SU-DHL-6 (cell line): ENCODE measurements at regions not wholly inside any gene's neighbourhood (a gene's known extent, or its start where the extent isn't known, plus 50 kb on each side); places are given as distances from the start of the nearest gene placed in this dataset.

Experiments used
- CTCF ChIP-seq: fragments of 200-600 bp; sonication (generic); IDR thresholded peaks from one replicate; pipeline ENCODE4 v1.5.1; 2017; ENCODE audit warnings: antibody characterized with exemption, mild to moderate bottlenecking, low read length, moderate library complexity; ENCODE audit not compliant: insufficient read depth, poor library complexity, severe bottlenecking
- EZH2phosphoT487 ChIP-seq: fragments of 200-600 bp; sonication (generic), shearing (Covaris generic); conservative IDR thresholded peaks from 2 replicates; pipeline ENCODE4 v1.6.1; 2018; ENCODE audit warnings: mild to moderate bottlenecking, antibody characterized with exemption, low read length, moderate library complexity, mixed read lengths

DNA sequence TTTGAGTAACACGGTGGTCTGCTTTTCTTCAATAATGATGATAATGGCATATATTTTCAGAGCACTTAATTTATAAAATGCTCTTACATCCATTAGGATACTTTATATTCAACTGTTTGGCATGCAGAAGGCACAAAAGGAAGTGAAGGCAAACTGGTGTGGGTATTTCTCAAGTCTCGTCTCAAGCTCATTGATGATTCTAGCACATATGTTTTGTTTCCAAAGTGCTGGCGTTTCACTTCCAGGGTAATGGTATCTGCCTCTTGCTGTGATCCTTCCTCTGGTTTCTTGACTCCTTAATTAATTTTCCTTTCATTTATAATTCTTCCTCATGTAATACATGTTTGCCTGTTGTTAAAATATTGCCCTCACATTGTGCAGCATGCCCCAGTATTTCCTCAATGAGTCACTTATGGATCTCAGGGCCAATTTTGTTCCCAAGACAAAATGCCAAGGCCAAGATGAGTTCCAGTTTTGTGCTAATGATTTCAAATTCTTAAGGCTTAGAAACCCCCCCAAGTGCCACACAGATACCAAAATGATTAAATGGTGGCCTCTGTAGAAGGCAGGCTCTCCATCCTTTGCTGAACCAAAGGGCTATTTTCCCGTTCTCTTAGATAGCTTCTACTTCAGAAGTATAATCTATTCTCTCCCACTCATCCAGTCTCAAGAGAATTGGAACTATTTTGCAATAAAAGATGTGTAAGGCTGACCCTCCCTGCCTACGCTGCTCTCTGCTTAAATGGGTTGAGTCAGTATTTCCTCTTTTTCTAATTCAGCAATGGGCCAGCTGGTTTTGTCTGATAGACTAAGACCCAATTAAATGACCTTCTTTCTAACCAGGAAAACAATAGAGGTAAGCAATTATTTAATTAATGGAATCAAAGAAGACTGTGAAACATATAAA, 171.2 kb downstream of the ZNF365 start:
- no peak for TF ChIP-seq CTCF
- TF ChIP-seq EZH2phosphoT487, result no peak
